B cell (primary cell): ENCODE measurements at regions not wholly inside any gene's neighbourhood (a gene's known extent, or its start where the extent isn't known, plus 50 kb on each side); places are given as distances from the start of the nearest gene placed in this dataset.

ENCODE experiments used
- ATAC-seq: fragments of 200-7000 bp; cut with Tn5 transposase; one replicate; pipeline ENCODE4 v1.10.0; 2021; ENCODE audit warnings: low read depth, mild to moderate bottlenecking, moderate number of reproducible peaks, moderate library complexity
- CTCF ChIA-PET: fragments of 350-600 bp; sonication (Branson Sonifier 250); formaldehyde crosslinking; loops from one replicate; lab custom pipeline; 2021; ENCODE audit warnings: antibody characterized with exemption, inconsistent platforms; lab: Charles Lee
- POLR2A ChIA-PET: fragments of 350-600 bp; sonication (Branson Sonifier 250); formaldehyde crosslinking; loops from one replicate; lab custom pipeline; 2021; ENCODE audit warnings: antibody characterized with exemption; lab: Charles Lee
- DNase-seq: peaks from one replicate; pipeline ENCODE4 v3.0.0; 2013
- H2AFZ ChIP-seq: 2 replicates; pipeline ENCODE4 v1.6.1; 2012; ENCODE audit warnings: mild to moderate bottlenecking, low read depth, low read length; ENCODE audit not compliant: insufficient read depth, poor library complexity, severe bottlenecking
- H3K27ac ChIP-seq, 2 donors: 1 replicate in 1 of 2; 2 replicates in 1 of 2; pipeline ENCODE4 v1.5.1; 2012 to 2013; ENCODE audit warnings: low read length in 2 of 2, mild to moderate bottlenecking in 2 of 2, moderate library complexity in 1 of 2
- H3K27me3 ChIP-seq, 4 experiments: fragments of 200-600 bp in 1 of 4; sonication (generic) in 1 of 4; replicated peaks in 1 of 4; 1 replicate in 2 of 4; 2 replicates in 2 of 4; pipeline versions ENCODE4 v1.6.1 to v1.7.0; 2013 to 2016; ENCODE audit warnings: low read length in 3 of 4, mild to moderate bottlenecking in 2 of 4, mixed read lengths in 1 of 4, moderate library complexity in 1 of 4; ENCODE audit not compliant: insufficient read depth in 4 of 4, control insufficient read depth in 3 of 4; ENCODE audit errors: control extremely low read depth in 1 of 4
- H3K36me3 ChIP-seq, 2 experiments: replicated peaks in 1 of 2; 1 replicate in 1 of 2; 2 replicates in 1 of 2; pipeline versions ENCODE4 v1.6.1 to v1.7.1; 2013; ENCODE audit warnings: low read length in 1 of 2; ENCODE audit not compliant: insufficient read depth in 2 of 2, control insufficient read depth in 1 of 2; ENCODE audit errors: control extremely low read depth in 1 of 2, extremely low read depth in 1 of 2
- H3K4me1 ChIP-seq, 2 donors: fragments of 200-600 bp in 1 of 2; sonication (generic) in 1 of 2; 1 replicate in 1 of 2; 2 replicates in 1 of 2; pipeline versions ENCODE4 v1.5.1 to v1.6.1; 2013 to 2017; ENCODE audit warnings: low read length in 2 of 2; ENCODE audit not compliant: control insufficient read depth in 2 of 2, insufficient read depth in 2 of 2
- H3K4me2 ChIP-seq: replicated peaks from 2 replicates; pipeline ENCODE3; 2012; ENCODE audit warnings: mild to moderate bottlenecking, low read depth, low read length; ENCODE audit not compliant: poor library complexity, severe bottlenecking
- H3K4me3 ChIP-seq, 5 experiments: fragments of 200-600 bp in 1 of 5; sonication (generic) in 1 of 5; 1 replicate in 3 of 5; 2 replicates in 2 of 5; pipeline versions ENCODE4 v1.5.1 to v1.7.0; 2011 to 2016; ENCODE audit warnings: low read length in 4 of 5, mild to moderate bottlenecking in 4 of 5, low read depth in 2 of 5, control low read depth in 1 of 5, moderate library complexity in 1 of 5; ENCODE audit not compliant: insufficient read depth in 1 of 5; ENCODE audit errors: control extremely low read depth in 1 of 5, extremely low read depth in 1 of 5
- H3K79me2 ChIP-seq: fragments of 200-600 bp; sonication (generic); one replicate; pipeline ENCODE4 v1.6.0; 2016; ENCODE audit warnings: low read length; ENCODE audit not compliant: control insufficient read depth, insufficient read depth
- H3K9ac ChIP-seq: fragments of 200-600 bp; sonication (generic); 2 replicates; pipeline ENCODE4 v1.6.1; 2017; ENCODE audit warnings: mild to moderate bottlenecking, low read length, moderate library complexity
- H3K9me3 ChIP-seq, 3 donors: one replicate each; pipeline versions ENCODE4 v1.6.1 to v1.7.1; 2013; ENCODE audit warnings: low read length in 2 of 3; ENCODE audit not compliant: control insufficient read depth in 2 of 3, insufficient read depth in 1 of 3; ENCODE audit errors: control extremely low read depth in 1 of 3
- H4K20me1 ChIP-seq: 2 replicates; pipeline ENCODE4 v1.6.0; 2012; ENCODE audit warnings: mild to moderate bottlenecking, low read length; ENCODE audit not compliant: insufficient read depth, control insufficient read depth, poor library complexity, severe bottlenecking
- H3K27ac Mint-ChIP-seq: one replicate; pipeline ENCODE4 v1.8.0; 2021; ENCODE audit warnings: mixed read lengths
- H3K27me3 Mint-ChIP-seq: one replicate; pipeline ENCODE4 v1.8.0; 2021; ENCODE audit warnings: mixed read lengths
- H3K4me1 Mint-ChIP-seq: one replicate; pipeline ENCODE4 v1.8.0; 2021; ENCODE audit warnings: mixed read lengths
- H3K4me3 Mint-ChIP-seq: one replicate; pipeline ENCODE4 v1.8.0; 2021; ENCODE audit warnings: mixed read lengths
- H3K9me3 Mint-ChIP-seq: one replicate; pipeline ENCODE4 v1.8.0; 2022; ENCODE audit warnings: mixed read lengths; ENCODE audit not compliant: insufficient read depth
- CTCF ChIP-seq: fragments of 200-600 bp; IDR thresholded peaks from one replicate; pipeline ENCODE4 v1.8.0; 2022; ENCODE audit warnings: antibody characterized with exemption, mild to moderate bottlenecking
- EZH2 ChIP-seq: IDR thresholded peaks from 2 replicates; pipeline ENCODE4 v1.6.1; 2012; ENCODE audit warnings: borderline replicate concordance, low read depth, mild to moderate bottlenecking, moderate library complexity, low read length; ENCODE audit not compliant: insufficient read depth, poor library complexity, severe bottlenecking
- WGBS: methylation state at CpG from one replicate; pipeline ENCODE4 v1.1.5; 2013; ENCODE audit warnings: missing lambda C conversion rate; ENCODE audit not compliant: insufficient coverage; 5-methylcytosine and 5-hydroxymethylcytosine counted together
- intact Hi-C: fragments of 100-400 bp; cut with micrococcal nuclease; formaldehyde crosslinking; loops from one replicate; pipeline ENCODE4 v1.10.0; 2022

- TF ChIP-seq EZH2 (no peak), CTCF (no peak)
- H3K4me3 ChIP-seq: no peak overlapping the region
- Mint-ChIP-seq H3K4me1 (peaks cover 5% of the 10 kb centered on the region), H3K9me3 (no peaks in the 10 kb centered on the region), H3K4me3 (no peak overlapping the region), H3K27me3 (no peaks in the 10 kb centered on the region), H3K27ac (no peak overlapping the region)
- no peaks in the 10 kb centered on the region for H3K36me3 ChIP-seq
- POLR2A ChIA-PET: no interaction called here
- CTCF ChIA-PET: no interaction called here
- no peak for ATAC-seq
- no peaks in the 10 kb centered on the region for H3K27me3 ChIP-seq
- intact Hi-C loops: no loop called here
- no CpG with 5 or more reads among the region's 2 CpGs for WGBS
- H3K79me2 ChIP-seq: no peaks in the 10 kb centered on the region
- H2AFZ ChIP-seq: no peak overlapping the region
- H3K27ac ChIP-seq: no peak overlapping the region
- H4K20me1 ChIP-seq: no peaks in the 10 kb centered on the region
- H3K4me2 ChIP-seq: no peak overlapping the region
- no peak for DNase-seq
- H3K4me1 ChIP-seq: no peaks in the 10 kb centered on the region
- no peaks in the 10 kb centered on the region for H3K9me3 ChIP-seq
- no peak overlapping the region for H3K9ac ChIP-seq
Observed at GRCh38 chrX:113315927-113316326, 475.3 kb upstream of the AMOT start.

GRCh38 chrX:113305496-113305895 is 464.9 kb upstream of the AMOT start:
- ChIA-PET CTCF (no interaction called here), POLR2A (no interaction called here)
- intact Hi-C loops: no loop called here

More at GRCh38 chrX:113305496-113305895, 464.9 kb upstream of the AMOT start:
- DNase-seq (no peak), ATAC-seq (no peak)
- H3K4me1 ChIP-seq: no peaks in the 10 kb centered on the region
- no peak for TF ChIP-seq CTCF
- TF ChIP-seq EZH2: no peak
- Mint-ChIP-seq H3K27me3 (no peaks in the 10 kb centered on the region), H3K4me1 (no peaks in the 10 kb centered on the region), H3K27ac (no peak overlapping the region), H3K9me3 (peaks cover 3% of the 10 kb centered on the region), H3K4me3 (no peak overlapping the region)
- H3K4me2 ChIP-seq: no peak overlapping the region
- H3K79me2 ChIP-seq: no peaks in the 10 kb centered on the region
- no CpG with 5 or more reads among the region's 1 CpG for WGBS
- H4K20me1 ChIP-seq: no peaks in the 10 kb centered on the region
- H3K27me3 ChIP-seq: no peaks in the 10 kb centered on the region
- H3K27ac ChIP-seq: no peak overlapping the region
- no peak overlapping the region for H3K9ac ChIP-seq
- H3K4me3 ChIP-seq: no peak overlapping the region
- no peaks in the 10 kb centered on the region for H3K36me3 ChIP-seq
- H3K9me3 ChIP-seq: no peaks in the 10 kb centered on the region
- H2AFZ ChIP-seq: no peak overlapping the region
